Heart left ventricle (tissue), 16 donors: ENCODE measurements at regions not wholly inside any gene's neighbourhood (a gene's known extent, or its start where the extent isn't known, plus 50 kb on each side); places are given as distances from the start of the nearest gene placed in this dataset.

Experiments
- ATAC-seq, 4 donors: fragments of 200-7000 bp; cut with Tn5 transposase; one replicate each; pipeline ENCODE4 v1.9.1; 2020 to 2022; ENCODE audit warnings: moderate library complexity in 4 of 4, mild to moderate bottlenecking in 3 of 4, moderate number of reproducible peaks in 1 of 4
- DNase-seq, 5 donors: peaks; one replicate each; pipeline ENCODE4 v3.0.0-alpha.2; 2020
- H3K27ac ChIP-seq, 12 donors: fragments of 200-600 bp; sonication (generic) in 4 of 12; one replicate each; pipeline versions ENCODE4 v1.5.0 to v1.8.0; 2016 to 2022; ENCODE audit warnings: mild to moderate bottlenecking in 2 of 12
- H3K27me3 ChIP-seq, 9 donors: fragments of 200-600 bp; sonication (generic) in 2 of 9; one replicate each; pipeline versions ENCODE4 v1.5.1 to v1.8.0; 2016 to 2022; ENCODE audit warnings: mild to moderate bottlenecking in 3 of 9
- H3K36me3 ChIP-seq, 9 donors: fragments of 200-600 bp; sonication (generic) in 2 of 9; one replicate each; pipeline versions ENCODE4 v1.5.0 to v1.8.0; 2018 to 2022; ENCODE audit warnings: mild to moderate bottlenecking in 2 of 9
- H3K4me1 ChIP-seq, 12 donors: fragments of 200-600 bp; sonication (generic) in 4 of 12; one replicate each; pipeline versions ENCODE4 v1.5.0 to v1.8.0; 2016 to 2022; ENCODE audit warnings: mild to moderate bottlenecking in 3 of 12
- H3K4me3 ChIP-seq, 12 donors: fragments of 200-600 bp; sonication (generic) in 4 of 12; one replicate each; pipeline versions ENCODE4 v1.5.0 to v1.8.0; 2017 to 2022; ENCODE audit warnings: mild to moderate bottlenecking in 9 of 12, moderate library complexity in 4 of 12
- H3K9me3 ChIP-seq, 12 donors: fragments of 200-600 bp; sonication (generic) in 4 of 12; one replicate each; pipeline versions ENCODE4 v1.5.0 to v1.8.0; 2016 to 2022; ENCODE audit warnings: mild to moderate bottlenecking in 1 of 12
- CTCF ChIP-seq, 12 donors: fragments of 200-600 bp; sonication (generic) in 4 of 12; IDR thresholded peaks; one replicate each; pipeline versions ENCODE4 v1.5.0 to v1.8.0; 2018 to 2022; ENCODE audit warnings: antibody characterized with exemption in 12 of 12, mild to moderate bottlenecking in 5 of 12
- POLR2A ChIP-seq, 2 donors: fragments of 450-650 bp; IDR thresholded peaks; one replicate each; pipeline ENCODE4 v1.6.1; 2017; ENCODE audit warnings: antibody characterized with exemption in 2 of 2, mild to moderate bottlenecking in 2 of 2, moderate library complexity in 2 of 2
- WGBS, 4 donors: extraction: QIAGEN DNeasy Blood & Tissue Kit in 2 of 4; methylation state at CpG; one replicate each; pipeline versions ENCODE4 v1.1.5 to v1.1.7; 2013 to 2018; 5-methylcytosine and 5-hydroxymethylcytosine counted together
- intact Hi-C, 10 donors: fragments of 100-400 bp; cut with DNase I; formaldehyde crosslinking; loops; one replicate each; pipeline versions ENCODE4 v1.11.1 to v1.14.2; 2022
- donor health status: ischemic (EF 13 %, LVEDD 7.1; RV severe dilation, severe dysfunction).
- donor health status: healthy with polysubstance abuse.
- donor health status: DM: no; HTN: yes; CAD: no.
- donor health status: DM: no; HTN: no; CAD: no.
- donor health status: ischemic (EF 25% LVEDD 6.9; RV normal size, moderate dysfunction).
- donor health status: ischemic (EF 25% LVEDD 5.7; RV mildly dilated, moderate dysfunction).
- donor health status: healthy.
- donor health status: DM: yes; HTN: yes; CAD: no.
- donor health status: ischemic (EF 35%, LVEDD 5.7; RV mildly dilated, moderate dysfunction).
- donor health status: nonischemic (EF 11% LVEDD 7.7; RV severe dilation, severe dysfunction).
- donor health status: DM: yes; HTN: yes; CAD: no.
- donor health status: PGD.
- donor health status: ischemic (EF 29% LVEDD 5.4; RV normal size, mild dysfunction).
- donor health status: nonischemic (EF 23%, LVEDD 6.1; RV moderate dilation, normal function).

- intact Hi-C loops: no loop called here
- no peak for ATAC-seq
- TF ChIP-seq CTCF (IDR thresholded peaks at IDR 0.05) (no peak), POLR2A (IDR thresholded peaks at IDR 0.05) (no peak)
- peaks cover 0 to 6% (median 0%) of the 10 kb centered on the region in 12 donors for H3K4me1 ChIP-seq
- H3K9me3 ChIP-seq: peaks cover 0 to 4% (median 0%) of the 10 kb centered on the region in 12 donors
- 66 to 92% (median 85%) methylated on average over 2 of the region's 2 CpGs for WGBS, 4 donors
- DNase-seq: no peak
- no peak overlapping the region for H3K27ac ChIP-seq
- H3K36me3 ChIP-seq: no peaks in the 10 kb centered on the region
- no peaks in the 10 kb centered on the region for H3K27me3 ChIP-seq
- no peak overlapping the region for H3K4me3 ChIP-seq
These were observed 244.0 kb upstream of the AMIGO2 start for GRCh38 chr12:47323802-47324201.

GRCh38 chr12:47321436-47321835 lies 241.7 kb upstream of the AMIGO2 start:
- Histone ChIP-seq H3K36me3 (no peaks in the 10 kb centered on the region), H3K4me1 (peaks cover 0 to 24% (median 6%) of the 10 kb centered on the region in 12 donors), H3K27me3 (no peaks in the 10 kb centered on the region), H3K4me3 (no peak overlapping the region), H3K9me3 (peaks cover 0 to 3% (median 0%) of the 10 kb centered on the region in 12 donors), H3K27ac (peak overlapping the region in 1 of 12 donors; percentile 65)
- no peak for ATAC-seq
- TF ChIP-seq CTCF (IDR thresholded peaks at IDR 0.05) (no peak), POLR2A (IDR thresholded peaks at IDR 0.05) (no peak)
- DNase-seq: no peak
- intact Hi-C loops: no loop called here
- WGBS, 4 donors: 44 to 92% (median 76%) methylated on average over 2 of the region's 2 CpGs

GRCh38 chr12:47319746-47320145 lies 240.0 kb upstream of the AMIGO2 start:
- H3K4me1 ChIP-seq: peaks cover 0 to 36% (median 9%) of the 10 kb centered on the region in 12 donors
- no peak for DNase-seq
- no peaks in the 10 kb centered on the region for H3K27me3 ChIP-seq
- H3K9me3 ChIP-seq: peaks cover 0 to 3% (median 0%) of the 10 kb centered on the region in 12 donors
- TF ChIP-seq CTCF (IDR thresholded peaks at IDR 0.05): no peak
- TF ChIP-seq POLR2A (IDR thresholded peaks at IDR 0.05): no peak
- 96 to 100% (median 97%) methylated on average over 1 of the region's 1 CpG for WGBS, 4 donors
- intact Hi-C loops: loop anchor here in 1 of 10 donors (5.0 kb wide), 1 partner anchor 237 kb away; no protein-coding TSS in a partner anchor
- ATAC-seq: no peak
- H3K27ac ChIP-seq: no peak overlapping the region
- H3K36me3 ChIP-seq: no peaks in the 10 kb centered on the region
- H3K4me3 ChIP-seq: no peak overlapping the region

- DNase-seq (no peak), ATAC-seq (no peak)
- 66 to 87% (median 85%) methylated on average over 4 of the region's 4 CpGs for WGBS, 4 donors
- no peaks in the 10 kb centered on the region for H3K36me3 ChIP-seq
- H3K4me1 ChIP-seq: peaks cover 0 to 36% (median 9%) of the 10 kb centered on the region in 12 donors
- H3K27ac ChIP-seq: no peak overlapping the region
- intact Hi-C loops: loop anchor here in 1 of 10 donors (5.0 kb wide), 1 partner anchor 237 kb away; no protein-coding TSS in a partner anchor
- H3K27me3 ChIP-seq: no peaks in the 10 kb centered on the region
- H3K4me3 ChIP-seq: no peak overlapping the region
- peaks cover 0 to 3% (median 0%) of the 10 kb centered on the region in 12 donors for H3K9me3 ChIP-seq
- TF ChIP-seq POLR2A (IDR thresholded peaks at IDR 0.05) (no peak), CTCF (IDR thresholded peaks at IDR 0.05) (no peak)
These were observed 239.2 kb upstream of the AMIGO2 start for GRCh38 chr12:47318963-47319362.
